SIG-M5 treated with dmso at 0.1 percent for 504 hours (cell line): ENCODE measurements at regions not wholly inside any gene's neighbourhood (a gene's known extent, or its start where the extent isn't known, plus 50 kb on each side); places are given as distances from the start of the nearest gene placed in this dataset.

Source experiments
- DNase-seq: peaks from one replicate; lab custom pipeline; 2025; ENCODE audit not compliant: unreplicated experiment; lab: John Stamatoyannopoulos, UW

- no peak for DNase-seq
Observed at GRCh38 chr10:44042075-44042770, 342.7 kb downstream of the CXCL12 start.

- no peak for DNase-seq
Observed at GRCh38 chr10:44039599-44039998, 345.3 kb downstream of the CXCL12 start.

- no peak for DNase-seq
Observed at GRCh38 chr10:44036425-44036824, 348.5 kb downstream of the CXCL12 start.

- no peak for DNase-seq
Observed at GRCh38 chr10:44035474-44036197, 349.3 kb downstream of the CXCL12 start.

- DNase-seq = no peak
Observed at GRCh38 chr10:44034946-44035345, 350.0 kb downstream of the CXCL12 start.

- no peak for DNase-seq
Observed at GRCh38 chr10:44033008-44033407, 351.9 kb downstream of the CXCL12 start.

GRCh38 chr10:44032216-44032615 is 352.7 kb downstream of the CXCL12 start:
- DNase-seq = no peak

GRCh38 chr10:44030738-44031137 is 354.2 kb downstream of the CXCL12 start:
- no peak for DNase-seq

- no peak for DNase-seq
Observed at GRCh38 chr10:44030132-44030531, 354.8 kb downstream of the CXCL12 start.

GRCh38 chr10:44028384-44029137 is 356.3 kb downstream of the CXCL12 start:
- DNase-seq = no peak

GRCh38 chr10:44024356-44025116 is 360.4 kb downstream of the CXCL12 start:
- no peak for DNase-seq

GRCh38 chr10:44023517-44023916 is 361.4 kb downstream of the CXCL12 start:
- DNase-seq = no peak

GRCh38 chr10:44022203-44022602 is 362.7 kb downstream of the CXCL12 start:
- DNase-seq = no peak

GRCh38 chr10:44020322-44021111 is 364.4 kb downstream of the CXCL12 start:
- DNase-seq = no peak

- no peak for DNase-seq
Observed at GRCh38 chr10:44017483-44018145, 367.3 kb downstream of the CXCL12 start.

- DNase-seq = no peak
Observed at GRCh38 chr10:44016589-44017482, 368.1 kb downstream of the CXCL12 start.

- no peak for DNase-seq
Observed at GRCh38 chr10:44015702-44016500, 367.2 kb upstream of the ZNF32 start.

GRCh38 chr10:44014644-44015250 is 366.1 kb upstream of the ZNF32 start:
- DNase-seq = no peak
